RWPE1 (cell line): ENCODE measurements at regions not wholly inside any gene's neighbourhood (a gene's known extent, or its start where the extent isn't known, plus 50 kb on each side); places are given as distances from the start of the nearest gene placed in this dataset.

Source experiments
- CTCF ChIA-PET: fragments of 350-600 bp; sonication (Branson Sonifier 250); formaldehyde crosslinking; extraction: SDS; loops from one replicate; lab custom pipeline; 2021; lab: Yijun Ruan, JAX
- POLR2A ChIA-PET: fragments of 400-600 bp; formaldehyde crosslinking; extraction: SDS; loops from one replicate; lab custom pipeline; 2020; ENCODE audit warnings: antibody characterized with exemption; ENCODE audit not compliant: low non-redundant PET; lab: Yijun Ruan, JAX
- DNase-seq: peaks from one replicate; pipeline ENCODE4 v3.0.0; 2012; ENCODE audit warnings: low spot score
- H3K27ac ChIP-seq: fragments of 450-650 bp; 2 replicates; pipeline ENCODE4 v1.5.1; 2017
- CTCF ChIP-seq: fragments of 450-650 bp; conservative IDR thresholded peaks from 2 replicates; pipeline ENCODE4 v1.5.1; 2017; ENCODE audit warnings: low read depth, mild to moderate bottlenecking

GRCh38 chr1:101166583-101167120 is 70.2 kb upstream of the S1PR1 start:
- TF ChIP-seq CTCF, result no peak
- DNase-seq, result no peak
- ChIA-PET POLR2A (no interaction called here), CTCF (no interaction called here)
- H3K27ac ChIP-seq, result no peak overlapping the region

- ChIA-PET POLR2A (no interaction called here), CTCF (no interaction called here)
- no peak for DNase-seq
- H3K27ac ChIP-seq, result no peak overlapping the region
- TF ChIP-seq CTCF, result no peak
Measured at GRCh38 chr1:101165954-101166353, 70.9 kb upstream of the S1PR1 start.

- no peak for TF ChIP-seq CTCF
- H3K27ac ChIP-seq, result no peak overlapping the region
- POLR2A ChIA-PET, result no interaction called here
- DNase-seq, result no peak
- CTCF ChIA-PET, result no interaction called here
Measured at GRCh38 chr1:101165532-101165931, 71.3 kb upstream of the S1PR1 start.

- H3K27ac ChIP-seq, result no peak overlapping the region
- DNase-seq, result no peak
- CTCF ChIA-PET, result interaction anchor here (0.7 kb wide), 1 partner anchor 74 kb away, joined by 4 read pairs; no protein-coding TSS in a partner anchor
- POLR2A ChIA-PET, result no interaction called here
- TF ChIP-seq CTCF, result no peak
Measured at GRCh38 chr1:101164776-101165175, 72.0 kb upstream of the S1PR1 start.

- POLR2A ChIA-PET, result no interaction called here
- CTCF ChIA-PET, result no interaction called here
- DNase-seq, result no peak
- TF ChIP-seq CTCF, result no peak
- no peak overlapping the region for H3K27ac ChIP-seq
Measured at GRCh38 chr1:101162736-101163735, 73.8 kb upstream of the S1PR1 start.

- DNase-seq, result no peak
- no peak for TF ChIP-seq CTCF
- H3K27ac ChIP-seq, result no peak overlapping the region
- POLR2A ChIA-PET, result no interaction called here
- CTCF ChIA-PET, result no interaction called here
Measured at GRCh38 chr1:101162300-101162699, 74.5 kb upstream of the S1PR1 start.
